RKO (cell line): ENCODE measurements at regions not wholly inside any gene's neighbourhood (a gene's known extent, or its start where the extent isn't known, plus 50 kb on each side); places are given as distances from the start of the nearest gene placed in this dataset.
"Not testable (repeated sequence)": the region's sequence is repeated elsewhere in the genome, so short reads cannot be mapped to it uniquely, and the experiment has no call there.

Experiments used
- DNase-seq: peaks from one replicate; pipeline ENCODE4 v3.0.0-alpha.2; 2016; ENCODE audit warnings: low spot score

DNA sequence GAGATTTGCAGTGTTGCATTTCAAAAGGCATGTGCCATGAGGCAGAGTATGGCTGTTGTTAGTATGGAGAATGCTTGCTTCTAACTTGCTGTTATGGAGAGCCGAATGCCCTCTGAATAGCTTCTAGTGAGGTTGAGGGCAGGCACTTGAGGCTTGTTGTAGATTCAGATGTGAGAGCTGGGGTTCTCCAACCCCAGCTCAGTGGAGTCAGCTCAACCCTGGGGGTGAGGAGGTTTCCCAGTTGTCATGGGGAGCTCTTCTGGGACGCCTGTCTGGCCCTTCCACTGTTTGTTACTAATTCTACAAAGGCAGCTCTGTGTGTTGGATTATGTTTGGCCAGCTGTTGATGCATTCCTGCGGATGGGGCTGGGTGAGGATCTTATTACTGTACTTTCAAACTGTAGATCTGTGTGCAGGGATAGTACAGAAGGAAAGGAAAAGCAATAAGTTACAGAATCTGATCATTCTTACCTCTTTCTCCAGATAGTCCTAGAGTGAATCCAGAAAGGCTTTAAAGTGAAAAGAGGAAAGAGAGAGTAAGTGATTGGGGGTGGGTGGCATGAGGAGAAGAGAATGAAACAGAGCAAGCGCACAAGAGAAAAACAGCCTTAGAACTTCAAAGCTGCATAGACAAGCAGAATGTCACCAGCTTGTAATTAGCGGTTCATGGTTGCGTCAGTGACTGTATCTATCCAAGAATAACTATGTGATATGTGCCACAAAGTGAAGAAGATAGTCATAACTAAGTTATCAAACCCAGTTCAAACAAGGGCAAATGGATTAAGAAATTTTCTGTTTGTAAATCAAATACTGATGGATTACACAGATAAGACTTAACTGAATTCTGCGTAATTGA, 148.7 kb downstream of the PRL start:
- DNase-seq: no peak

DNA sequence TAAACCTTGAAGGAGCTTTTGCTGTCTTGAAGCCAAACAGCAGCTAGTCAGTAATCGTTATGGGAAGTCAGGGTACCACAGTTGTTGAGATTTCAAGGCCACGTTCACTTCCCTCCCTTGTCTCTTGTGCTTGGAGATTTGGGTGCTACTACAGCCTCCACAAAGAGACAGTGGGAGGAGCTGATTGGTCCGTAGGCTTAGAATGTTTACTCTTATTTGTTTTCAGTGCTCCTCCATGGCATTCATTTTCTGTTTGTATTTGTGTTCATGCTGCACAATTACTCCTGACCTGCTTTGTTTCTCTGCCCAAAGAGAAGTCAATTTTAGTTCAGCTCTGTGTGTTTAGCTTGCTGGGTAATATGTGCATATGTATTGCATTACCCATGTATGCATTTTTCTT, 147.7 kb downstream of the PRL start:
- DNase-seq: no peak

DNA sequence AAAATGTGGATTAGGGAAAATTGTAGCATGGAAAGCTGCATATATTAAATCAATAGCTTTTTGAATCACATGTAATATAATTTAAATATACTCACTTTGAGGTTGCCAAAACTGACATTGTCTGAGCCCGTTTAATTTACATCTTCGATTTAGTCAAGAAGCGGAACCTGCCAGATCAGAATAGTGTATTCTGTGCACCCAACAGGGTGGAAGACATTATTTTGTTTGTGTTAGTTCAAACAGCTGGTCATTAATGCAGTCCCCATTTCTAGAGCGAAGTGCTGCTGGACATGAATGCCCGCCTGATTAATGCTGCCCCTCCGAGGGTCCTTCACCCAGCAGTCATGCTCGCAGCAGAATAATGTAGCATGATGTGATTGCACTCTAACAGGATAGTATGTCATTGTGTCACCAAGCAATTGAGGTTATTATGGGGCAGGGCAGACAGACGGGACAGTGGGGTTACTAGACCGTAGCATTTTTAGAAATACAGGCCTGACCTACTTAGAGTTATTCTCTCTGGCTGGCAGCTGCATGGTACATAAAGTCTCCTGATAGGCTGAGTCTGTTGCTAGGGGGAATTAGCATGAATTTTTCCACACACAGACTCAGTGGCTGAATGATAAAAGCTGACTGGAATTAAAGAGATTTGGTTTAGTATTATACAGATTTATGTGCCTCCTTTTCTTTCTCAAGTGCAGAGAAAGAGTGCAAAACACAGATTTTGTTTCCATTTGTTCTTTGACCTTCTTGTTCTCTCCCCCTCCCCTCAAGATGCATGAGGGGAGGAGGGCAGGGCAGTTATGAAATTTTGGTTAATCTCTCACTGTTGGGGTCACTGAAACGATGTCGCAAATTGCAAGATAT, 147.1 kb downstream of the PRL start:
- no peak for DNase-seq

DNA sequence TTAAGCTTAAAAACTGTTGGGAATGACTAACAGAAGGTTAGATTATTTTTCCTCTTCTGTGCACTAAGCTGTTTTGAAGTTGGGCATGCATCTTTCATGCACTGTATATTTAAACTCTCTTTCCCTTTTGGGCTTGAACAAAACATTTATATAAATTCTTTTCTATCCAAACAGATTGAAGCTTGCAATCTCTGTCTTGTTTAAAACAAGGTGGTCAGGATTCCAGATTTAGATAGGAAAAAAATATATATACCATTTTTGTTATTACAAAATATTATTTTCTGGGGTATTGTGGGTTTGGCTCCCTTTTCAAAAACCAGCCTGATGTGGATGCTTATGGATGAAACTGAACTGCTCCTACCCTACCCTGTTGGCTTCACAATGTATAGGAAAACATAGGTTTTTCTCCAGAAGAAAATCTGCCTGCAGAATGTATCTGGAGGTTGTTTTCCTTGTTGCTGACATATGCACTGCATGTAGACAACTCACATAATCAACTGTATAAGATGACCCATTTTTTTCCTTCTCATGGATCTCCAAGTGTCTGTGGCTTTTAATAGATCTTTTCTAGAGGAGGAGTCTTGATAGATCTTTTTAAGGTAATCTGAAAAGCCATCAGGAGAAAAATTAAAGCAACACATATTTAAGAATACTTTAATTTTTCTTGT, 146.3 kb downstream of the PRL start:
- DNase-seq: no peak

DNA sequence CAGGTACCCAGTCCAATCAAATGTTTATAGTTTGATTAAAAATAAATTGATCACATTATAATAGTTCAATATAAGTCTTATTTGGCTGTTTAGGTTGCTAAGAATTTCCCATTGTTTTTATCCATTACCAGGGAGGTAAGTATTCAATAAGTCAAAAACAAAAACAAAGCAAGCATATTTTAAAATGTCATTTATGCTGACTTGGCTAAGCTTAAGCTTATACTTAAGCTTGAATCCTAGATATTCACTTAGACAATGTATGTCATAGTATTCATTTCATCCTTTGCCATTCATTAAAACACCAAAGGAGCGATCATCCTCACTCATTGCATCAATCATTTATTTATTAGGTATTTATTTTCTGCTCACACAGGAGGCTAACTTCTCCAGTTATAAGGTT, 144.9 kb downstream of the PRL start:
- no peak for DNase-seq

DNA sequence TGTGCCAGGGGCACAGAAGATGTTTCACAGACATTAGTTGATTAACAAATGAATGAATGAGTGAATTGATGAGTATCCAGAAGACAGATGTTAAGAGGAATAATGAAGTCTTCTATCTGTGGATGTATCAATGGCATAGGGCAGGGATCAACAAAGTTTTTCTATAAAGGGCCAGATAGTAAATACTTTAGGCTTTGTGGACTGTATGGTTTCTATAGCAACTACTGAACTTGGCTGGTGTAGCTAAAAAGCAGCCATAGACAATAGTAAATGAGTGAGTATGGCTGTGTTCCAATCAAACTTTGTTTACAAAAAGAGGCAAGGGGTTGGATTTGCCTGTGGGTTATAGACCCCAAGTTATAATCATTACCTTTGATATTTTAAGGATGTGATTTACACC, 144.0 kb downstream of the PRL start:
- DNase-seq: no peak

DNA sequence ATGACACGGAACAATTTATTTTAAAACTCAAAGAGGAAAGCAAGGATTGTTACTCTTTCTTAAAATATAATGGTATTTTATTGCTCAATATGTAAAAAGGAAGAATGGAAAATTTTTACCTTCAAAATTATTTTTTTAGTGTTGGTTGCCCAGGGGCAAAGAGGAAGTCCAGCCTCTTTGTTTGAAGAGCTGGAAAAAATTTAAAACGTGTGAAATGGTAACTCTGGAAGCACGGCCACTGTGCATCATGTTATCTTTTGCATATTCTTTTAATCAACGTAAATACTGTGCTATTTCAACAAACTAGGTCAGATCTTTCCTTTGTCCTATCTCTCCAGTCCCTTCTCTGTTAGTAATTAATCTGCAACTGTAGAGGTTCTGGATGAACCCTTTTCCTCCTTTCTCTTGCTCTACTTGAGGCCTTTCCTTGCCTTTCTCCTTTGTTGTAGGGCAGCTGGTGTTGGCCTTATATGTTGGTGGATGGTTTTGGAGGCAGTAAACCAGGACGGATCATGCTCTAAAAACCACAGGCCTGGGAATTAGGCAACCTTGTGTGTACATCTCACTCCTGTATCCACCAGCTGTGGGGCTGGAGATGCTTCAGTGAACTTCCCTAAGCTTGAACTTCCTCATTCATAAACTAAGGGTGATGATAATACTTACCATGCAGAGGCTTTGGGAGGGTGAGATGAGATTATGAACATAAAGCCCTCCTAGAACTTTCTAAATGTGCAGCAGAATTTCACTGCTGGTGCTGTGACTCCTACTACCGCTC, 143.3 kb downstream of the PRL start:
- no peak for DNase-seq

DNA sequence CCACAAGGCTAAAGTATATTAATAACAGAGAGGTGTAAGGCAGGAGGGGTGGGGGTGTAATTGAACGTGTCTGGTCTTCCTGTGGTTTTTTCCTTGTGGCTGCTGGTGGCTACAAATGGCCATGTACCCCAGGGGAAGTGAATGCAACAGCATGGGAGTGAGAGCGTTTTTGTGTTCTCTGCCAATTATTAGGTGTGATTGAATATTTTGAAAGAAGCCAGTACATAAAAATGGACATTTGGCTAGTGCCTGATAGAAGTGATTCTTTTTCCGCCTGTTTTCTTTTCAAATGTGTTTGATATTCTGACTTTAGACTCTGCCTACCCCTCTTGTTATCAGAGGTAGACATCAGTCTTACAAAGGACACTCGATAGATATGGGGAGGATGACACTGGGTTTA, 141.3 kb downstream of the PRL start:
- no peak for DNase-seq

DNA sequence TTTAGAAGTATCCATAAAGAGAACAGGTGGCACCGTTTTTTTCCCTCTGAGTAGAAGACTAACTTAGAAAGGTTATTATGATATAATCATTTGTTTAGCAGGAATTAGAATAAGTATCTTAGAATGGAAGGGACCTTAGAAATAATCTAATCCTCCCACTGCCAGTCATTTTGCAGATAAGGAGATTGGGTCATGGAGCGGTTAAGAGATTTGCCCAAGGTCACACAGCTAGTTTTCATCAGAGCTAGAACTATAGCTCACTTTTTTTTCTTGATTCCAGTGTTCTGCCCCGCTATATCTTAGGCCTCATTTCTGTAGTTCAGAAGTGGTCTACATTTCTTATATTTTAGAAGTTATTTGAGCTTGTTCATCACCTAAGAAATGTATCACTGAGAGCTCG, 139.6 kb downstream of the PRL start:
- DNase-seq: no peak

DNA sequence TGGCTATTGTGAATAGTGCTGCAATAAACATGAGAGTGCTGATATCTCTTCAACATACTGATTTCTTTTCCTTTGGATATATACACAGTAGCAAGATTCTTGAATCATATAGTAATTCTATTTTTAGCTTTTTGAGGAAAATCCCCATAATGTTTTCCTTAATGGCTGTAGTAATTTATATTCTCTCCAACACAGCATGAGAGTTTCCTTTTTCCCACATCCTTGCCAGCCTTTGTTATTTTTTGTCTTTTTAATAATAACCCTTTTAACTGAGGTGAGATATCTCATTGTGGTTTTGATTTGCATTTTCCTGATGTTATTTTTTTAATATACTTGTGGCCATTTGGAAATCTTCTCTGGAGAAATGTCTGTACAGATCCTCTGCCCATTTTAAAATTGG, 132.6 kb downstream of the PRL start:
- DNase-seq: no peak

DNA sequence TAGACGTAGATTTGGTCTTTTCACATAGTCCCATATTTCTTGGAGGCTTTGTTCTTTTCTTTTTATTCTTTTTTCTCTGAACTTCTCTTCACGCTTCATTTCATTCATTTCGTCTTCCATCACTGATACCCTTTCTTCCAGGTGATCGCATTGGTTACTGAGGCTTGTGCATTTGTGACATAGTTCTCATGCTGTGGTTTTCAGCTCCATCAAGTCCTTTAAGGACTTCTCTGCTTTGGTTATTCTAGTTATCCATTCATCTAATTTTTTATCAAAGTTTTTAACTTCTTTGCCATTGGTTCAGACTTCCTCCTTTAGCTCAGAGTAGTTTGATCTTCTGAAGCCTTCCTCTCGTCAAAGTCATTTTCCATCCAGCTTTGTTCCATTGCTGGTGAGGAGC, 125.8 kb downstream of the PRL start:
- not testable (repeated sequence) for DNase-seq

DNA sequence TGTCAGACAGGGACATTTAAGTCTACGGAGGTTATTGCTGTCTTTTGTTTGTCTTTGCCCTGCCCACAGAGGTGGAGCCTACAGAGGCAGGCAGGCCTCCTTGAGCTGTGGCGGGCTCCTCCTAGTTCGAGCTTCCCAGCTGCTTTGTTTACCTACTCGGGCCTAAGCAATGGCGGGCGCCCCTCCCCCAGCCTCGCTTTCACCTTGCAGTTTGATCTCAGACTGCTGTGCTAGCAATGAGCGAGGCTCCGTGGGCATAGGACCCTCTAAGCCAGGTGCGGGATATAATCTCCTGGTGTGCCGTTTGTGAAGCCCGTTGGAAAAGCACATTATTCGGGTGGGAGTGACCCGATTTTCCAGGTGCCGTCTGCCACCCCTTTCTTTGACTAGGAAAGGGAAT, 125.0 kb downstream of the PRL start:
- DNase-seq: not testable (repeated sequence)

DNA sequence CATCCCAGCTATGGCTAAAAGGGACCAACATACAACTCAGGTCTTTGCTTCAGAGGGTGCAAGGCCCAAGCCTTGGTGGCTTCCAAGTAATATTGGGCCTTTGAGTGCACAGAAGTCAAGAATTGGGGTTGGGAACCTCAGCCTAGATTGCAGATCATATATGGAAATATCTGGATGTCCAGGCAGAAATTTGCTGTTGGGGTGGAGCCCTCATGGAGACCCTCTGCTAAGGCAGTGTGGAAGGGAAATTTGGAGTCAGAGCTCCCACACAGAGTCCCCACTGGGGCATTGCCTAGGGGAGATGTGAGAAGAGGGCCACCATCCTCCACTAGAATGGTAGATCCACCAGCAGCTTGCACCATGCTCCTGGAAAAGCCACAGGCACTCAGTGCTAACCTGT, 123.5 kb downstream of the PRL start:
- no peak for DNase-seq

DNA sequence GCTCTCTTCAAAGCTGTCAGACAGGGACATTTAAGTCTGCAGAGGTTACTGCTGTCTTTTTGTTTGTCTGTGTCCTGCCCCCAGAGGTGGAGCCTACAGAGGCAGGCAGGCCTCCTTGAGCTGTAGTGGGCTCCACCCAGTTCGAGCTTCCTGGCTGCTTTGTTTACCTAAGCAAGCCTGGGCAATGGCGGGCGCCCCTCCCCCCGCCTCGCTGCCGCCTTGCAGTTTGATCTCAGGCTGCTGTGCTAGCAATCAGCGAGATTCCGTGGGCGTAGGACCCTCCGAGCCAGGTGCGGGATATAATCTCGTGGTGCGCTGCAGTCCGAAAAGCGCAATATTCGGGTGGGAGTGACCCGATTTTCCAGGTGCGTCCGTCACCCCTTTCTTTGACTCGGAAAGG, 116.6 kb downstream of the PRL start:
- DNase-seq: not testable (repeated sequence)

DNA sequence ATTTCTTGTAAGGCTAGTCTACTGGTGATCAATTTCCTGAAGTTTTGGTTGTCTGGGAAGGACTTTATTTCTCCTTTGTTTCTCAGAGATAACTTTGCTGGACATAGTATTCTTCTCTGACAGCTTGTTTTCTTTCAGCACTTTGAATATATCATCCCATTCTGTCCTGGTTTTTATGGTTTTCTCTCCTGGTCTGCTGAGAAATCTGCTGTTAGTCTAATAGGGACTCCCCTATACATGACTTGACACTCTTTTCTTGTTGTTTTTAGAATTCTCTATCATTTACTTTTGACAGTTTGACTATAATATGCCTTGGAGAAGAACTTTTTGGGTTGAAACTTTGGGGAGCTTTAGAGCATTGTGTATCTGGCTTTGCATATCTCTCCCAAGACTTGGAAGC, 112.5 kb downstream of the PRL start:
- DNase-seq: no peak

DNA sequence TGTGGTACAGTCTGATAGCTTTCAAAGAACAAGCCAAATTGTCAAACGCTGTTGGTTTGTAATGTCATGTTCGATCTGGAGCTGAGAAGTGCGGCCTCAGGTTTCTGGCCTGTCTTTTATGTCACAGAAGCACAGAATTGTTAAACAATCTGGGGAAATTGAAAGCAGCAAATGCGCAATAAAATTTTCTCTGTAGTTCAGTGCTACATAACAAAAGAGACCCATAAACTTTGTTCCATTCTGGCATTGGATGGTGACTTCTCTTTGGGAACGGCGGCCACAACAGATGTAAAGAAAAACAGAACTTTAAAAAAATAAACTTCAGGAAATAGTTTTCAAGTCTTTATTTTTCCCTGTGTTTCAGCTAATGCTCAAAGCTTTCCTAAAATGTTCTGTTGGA, 106.9 kb downstream of the PRL start:
- no peak for DNase-seq

DNA sequence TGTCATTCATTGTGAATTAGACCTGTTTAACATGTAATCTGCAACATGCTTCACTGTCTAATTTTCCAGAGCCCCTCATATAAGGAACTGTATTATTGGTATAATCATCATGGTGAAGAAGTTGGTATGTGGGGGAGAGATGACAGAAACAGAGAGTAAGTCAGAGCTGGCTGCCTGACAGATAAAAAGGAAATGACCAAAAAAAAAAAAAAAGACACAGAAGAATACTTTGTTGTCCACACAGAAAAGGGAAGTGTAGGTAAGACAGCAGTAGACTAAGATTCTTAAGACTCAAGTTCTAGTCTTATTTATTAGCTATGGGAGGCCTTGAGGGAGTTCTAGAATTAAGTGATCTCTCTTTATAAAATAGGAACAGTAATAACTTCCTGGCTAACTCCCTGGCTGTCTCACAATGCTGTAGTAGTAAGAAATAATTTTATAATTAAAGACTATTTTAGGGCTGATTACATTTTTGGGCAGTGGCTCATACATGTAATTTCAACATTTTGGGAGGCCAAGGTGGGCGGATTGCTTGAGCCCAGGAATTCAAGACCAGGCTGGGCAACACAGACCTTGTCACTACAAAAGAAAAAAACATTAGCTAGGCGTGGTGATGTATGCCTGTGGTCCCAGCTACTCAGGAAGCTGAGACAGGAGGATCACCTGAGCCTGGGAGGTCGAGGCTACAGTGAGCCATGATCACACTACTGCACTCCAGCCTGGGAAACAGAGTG, 102.5 kb downstream of the PRL start:
- DNase-seq: no peak

DNA sequence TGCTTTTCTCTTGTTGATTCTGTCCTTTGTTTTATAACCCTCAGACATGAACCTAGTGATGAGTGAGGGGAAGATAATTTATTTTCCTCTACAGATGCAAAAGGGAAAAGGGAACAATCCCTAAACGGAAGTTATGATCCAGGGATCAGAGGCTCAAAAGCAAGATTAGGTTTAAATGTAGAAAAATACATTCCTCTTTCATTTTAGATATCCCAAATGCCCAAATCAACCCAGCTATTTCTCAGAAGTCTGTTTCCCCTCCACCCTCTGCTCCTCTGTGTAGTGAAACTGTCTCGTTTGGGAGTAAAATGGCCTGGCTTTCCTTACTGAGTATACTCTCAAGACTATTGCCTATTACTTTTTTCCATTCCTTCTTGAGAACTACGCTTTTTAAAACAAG, 97.1 kb downstream of the PRL start:
- DNase-seq: no peak

DNA sequence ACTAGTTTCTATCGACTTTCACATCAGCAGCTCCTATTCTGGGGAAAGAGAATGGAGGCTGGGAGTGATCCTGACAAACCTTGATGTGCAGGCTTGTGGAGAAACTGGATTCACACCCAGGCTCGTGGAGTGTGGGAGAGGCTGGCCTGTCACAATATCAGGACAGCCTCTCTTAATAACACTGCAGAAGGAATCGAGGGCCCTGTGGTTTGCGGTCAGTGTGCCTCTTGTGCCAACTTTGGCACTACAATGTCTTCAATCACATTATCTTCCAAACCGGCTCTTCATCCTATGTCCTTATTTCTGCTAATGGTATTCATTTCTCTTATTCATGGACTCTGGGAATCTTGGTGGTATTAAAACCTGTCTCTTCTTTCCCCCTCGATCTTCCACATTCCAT, 92.7 kb downstream of the PRL start:
- DNase-seq: no peak

DNA sequence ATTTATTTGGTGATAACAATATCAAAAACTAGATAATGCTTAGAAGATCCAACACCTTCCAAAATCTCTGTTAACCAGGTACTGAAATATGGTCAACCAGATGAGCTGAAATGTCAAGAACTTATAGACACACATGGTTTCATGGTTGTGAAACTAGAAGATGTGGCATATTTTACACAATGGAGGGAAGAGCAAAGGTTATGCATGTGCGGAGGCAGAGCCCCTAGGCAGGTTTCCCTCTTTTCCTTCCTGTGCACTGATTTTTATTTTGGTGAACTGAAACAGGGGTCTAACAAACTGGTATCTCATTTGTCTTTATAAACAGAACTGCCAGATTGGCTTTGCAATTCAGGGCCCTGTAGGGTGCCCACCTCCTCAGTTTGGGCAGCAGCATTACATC, 91.6 kb downstream of the PRL start:
- no peak for DNase-seq

DNA sequence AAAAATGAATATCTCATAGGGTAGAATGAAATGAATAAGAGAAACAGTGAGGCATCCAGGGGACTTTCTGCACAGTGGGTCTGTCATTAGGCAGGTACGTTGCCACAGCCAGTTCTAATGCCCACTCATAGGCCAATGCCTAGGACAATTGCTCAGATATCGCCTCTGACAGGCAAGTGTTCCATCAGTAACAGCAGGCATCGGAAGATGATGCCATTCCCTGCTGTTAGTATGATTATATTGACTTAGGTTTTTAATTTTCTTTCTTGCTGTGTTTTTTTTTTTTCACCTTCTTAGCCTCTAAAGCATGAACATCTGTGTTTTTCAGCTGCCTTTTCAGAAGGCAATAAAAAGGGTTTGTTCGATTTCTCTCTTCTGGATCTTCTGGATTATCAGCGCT, 90.7 kb downstream of the PRL start:
- no peak for DNase-seq
